ENCODE measurements at regions not wholly inside any gene's neighbourhood (a gene's known extent, or its start where the extent isn't known, plus 50 kb on each side); places are given as distances from the start of the nearest gene placed in this dataset.
"Not testable (repeated sequence)": the region's sequence is repeated elsewhere in the genome, so short reads cannot be mapped to it uniquely, and the experiment has no call there.

DNA sequence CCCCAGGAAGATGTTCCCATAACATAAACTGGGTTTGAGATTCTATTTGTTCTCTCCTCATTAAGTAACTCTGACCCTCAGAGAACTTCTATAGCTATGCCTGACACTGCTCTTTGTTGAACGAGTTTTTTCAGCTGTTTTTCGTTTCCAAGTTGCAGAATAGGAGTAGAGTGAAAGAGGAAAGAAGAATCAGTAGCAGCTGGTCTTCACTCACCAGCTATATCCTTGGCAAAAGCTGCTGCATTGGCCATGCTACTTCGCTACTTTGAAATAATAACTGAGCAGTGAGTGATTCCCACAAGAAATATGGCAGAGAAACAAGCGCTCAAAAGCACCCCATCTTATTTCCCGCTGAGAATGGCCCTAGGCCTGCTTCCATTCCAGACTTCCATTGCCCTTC lies 329.0 kb downstream of the ISL1 start:
- Histone ChIP-seq H3K27me3 (ENCODE audit: control insufficient read depth, insufficient read depth, low read length) (no peaks in the 10 kb centered on the region), H3K4me3 (ENCODE audit: insufficient read depth, low read depth, low read length) (no peak overlapping the region), H3K36me3 (replicated peaks; ENCODE audit: control insufficient read depth, insufficient read depth, low read length) (no peaks in the 10 kb centered on the region)
- no peak for DNase-seq

- DNase-seq; H3K4me3 ChIP-seq (ENCODE audit: insufficient read depth, low read depth, low read length); H3K36me3 ChIP-seq (replicated peaks; ENCODE audit: control insufficient read depth, insufficient read depth, low read length); H3K27me3 ChIP-seq (ENCODE audit: control insufficient read depth, insufficient read depth, low read length): not testable (repeated sequence)
These were observed 332.2 kb downstream of the ISL1 start for GRCh38 chr5:51715445-51715844.

GRCh38 chr5:51731421-51732029 lies 348.3 kb downstream of the ISL1 start:
- no peak overlapping the region for H3K4me3 ChIP-seq (ENCODE audit: insufficient read depth, low read depth, low read length)
- DNase-seq: no peak
- no peaks in the 10 kb centered on the region; the same call in 1 of the 2 replicates for H3K27me3 ChIP-seq (ENCODE audit: control insufficient read depth, insufficient read depth, low read length)
- H3K36me3 ChIP-seq (replicated peaks; ENCODE audit: control insufficient read depth, insufficient read depth, low read length): no peaks in the 10 kb centered on the region

DNA sequence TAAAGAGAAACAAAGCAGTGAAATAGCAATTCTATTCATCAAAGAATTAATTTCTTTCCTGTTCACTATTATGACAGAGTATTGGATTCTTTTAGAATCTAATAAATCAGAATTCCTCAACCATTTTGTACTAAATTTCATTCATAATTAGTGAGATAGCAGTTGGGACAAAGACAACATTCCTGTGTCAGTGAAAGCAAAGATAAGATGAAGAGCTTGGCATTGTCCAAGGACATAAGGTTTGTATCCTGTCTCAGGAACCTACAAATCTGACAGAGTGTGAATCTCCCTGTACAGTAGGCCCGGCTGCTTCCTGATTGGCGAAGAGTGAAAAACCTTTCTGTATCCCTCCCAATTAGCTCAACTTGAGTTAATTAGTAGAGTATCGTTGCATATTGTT lies 349.1 kb downstream of the ISL1 start:
- no peaks in the 10 kb centered on the region; the same call in 1 of the 2 replicates for H3K27me3 ChIP-seq (ENCODE audit: control insufficient read depth, insufficient read depth, low read length)
- H3K4me3 ChIP-seq (ENCODE audit: insufficient read depth, low read depth, low read length): no peak overlapping the region
- no peak for DNase-seq
- no peaks in the 10 kb centered on the region for H3K36me3 ChIP-seq (replicated peaks; ENCODE audit: control insufficient read depth, insufficient read depth, low read length)

DNA sequence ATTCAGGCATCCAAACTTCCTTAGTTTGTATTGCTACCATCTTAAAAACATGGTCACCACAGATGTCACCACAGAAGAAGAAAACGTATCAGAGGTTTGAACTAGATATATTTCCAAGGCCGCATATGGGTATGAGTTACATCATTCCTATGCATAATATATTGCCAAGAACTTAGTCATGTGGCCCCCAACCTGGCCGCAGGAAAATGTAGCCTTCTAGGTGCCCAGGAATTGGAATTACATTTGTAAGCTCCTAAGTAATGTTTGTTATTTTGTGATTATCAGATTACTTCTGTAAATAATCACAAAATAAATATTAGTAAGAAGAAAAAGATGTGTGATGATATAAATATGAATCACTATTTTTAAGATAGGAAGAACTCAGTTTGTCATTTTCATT lies 351.4 kb downstream of the ISL1 start:
- no peak for DNase-seq
- Histone ChIP-seq H3K36me3 (replicated peaks; ENCODE audit: control insufficient read depth, insufficient read depth, low read length) (no peaks in the 10 kb centered on the region), H3K4me3 (ENCODE audit: insufficient read depth, low read depth, low read length) (no peak overlapping the region), H3K27me3 (ENCODE audit: control insufficient read depth, insufficient read depth, low read length) (no peaks in the 10 kb centered on the region; the same call in 1 of the 2 replicates)

DNA sequence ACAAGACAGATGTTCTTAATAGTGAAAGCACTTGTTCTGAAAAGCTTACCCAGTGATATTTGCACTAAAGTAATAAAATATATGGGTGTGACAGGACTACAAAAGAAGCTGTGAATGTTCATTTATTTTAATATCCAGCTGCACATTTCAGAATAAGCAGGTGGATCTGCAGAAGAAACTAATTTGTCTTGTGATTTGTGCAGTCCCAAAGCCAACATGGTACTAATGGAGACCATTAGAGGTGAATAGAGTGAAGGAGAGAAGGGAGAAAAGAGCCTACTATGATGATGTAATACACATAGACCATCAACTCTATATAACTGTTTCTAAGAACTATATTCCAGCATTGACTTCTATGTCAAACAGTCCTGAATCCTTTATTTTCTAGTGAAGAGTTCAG lies 362.8 kb downstream of the ISL1 start:
- DNase-seq: no peak
- Histone ChIP-seq H3K36me3 (replicated peaks; ENCODE audit: control insufficient read depth, insufficient read depth, low read length) (no peaks in the 10 kb centered on the region), H3K4me3 (ENCODE audit: insufficient read depth, low read depth, low read length) (no peak overlapping the region), H3K27me3 (ENCODE audit: control insufficient read depth, insufficient read depth, low read length) (no peaks in the 10 kb centered on the region)

DNA sequence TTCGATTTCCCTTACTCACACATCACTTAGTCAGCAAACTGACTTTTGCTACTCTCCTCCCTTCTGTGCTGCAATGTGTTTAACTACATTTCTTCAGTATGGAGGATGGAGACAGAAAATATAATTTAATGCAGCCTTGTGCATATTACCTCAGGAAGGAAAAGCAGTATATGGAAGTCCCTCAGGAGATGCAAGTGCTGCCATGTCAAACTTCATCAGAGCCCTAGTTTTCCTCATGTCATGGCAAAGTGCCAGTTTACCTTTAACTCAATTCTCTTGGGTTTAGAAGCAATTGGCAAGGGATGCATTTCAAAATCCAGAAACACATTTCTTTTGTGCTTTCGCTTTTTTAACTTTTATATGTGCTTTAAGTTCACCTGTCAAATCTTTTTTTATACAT lies 365.4 kb downstream of the ISL1 start:
- DNase-seq: no peak
- Histone ChIP-seq H3K27me3 (ENCODE audit: control insufficient read depth, insufficient read depth, low read length) (no peaks in the 10 kb centered on the region), H3K36me3 (replicated peaks; ENCODE audit: control insufficient read depth, insufficient read depth, low read length) (no peaks in the 10 kb centered on the region), H3K4me3 (ENCODE audit: insufficient read depth, low read depth, low read length) (no peak overlapping the region)
